ENCODE measurements at regions not wholly inside any gene's neighbourhood (a gene's known extent, or its start where the extent isn't known, plus 50 kb on each side); places are given as distances from the start of the nearest gene placed in this dataset.
A peak's percentile ranks its signal among the peaks of the same experiment; 100 is the strongest.

GRCh38 chr3:191894406-191894805 lies 433.4 kb downstream of the PYDC2 start:
- Histone ChIP-seq H3K36me3 (ENCODE audit: control insufficient read depth in 4 of 4, insufficient read depth in 4 of 4, low read length in 4 of 4) (no peaks in the 10 kb centered on the region), H3K4me1 (ENCODE audit: control insufficient read depth in 5 of 5, insufficient read depth in 5 of 5, low read length in 5 of 5) (no peaks in the 10 kb centered on the region), H3K4me3 (no peak overlapping the region), H3K9ac (ENCODE audit: insufficient read depth in 1 of 2, low read length in 2 of 2) (no peak overlapping the region), H3K27ac (ENCODE audit: low read depth in 1 of 2, low read length in 1 of 2) (no peak overlapping the region), H3K9me3 (ENCODE audit: control insufficient read depth in 4 of 4, insufficient read depth in 3 of 4, low read length in 3 of 4) (no peaks in the 10 kb centered on the region), H3K27me3 (ENCODE audit: control insufficient read depth in 3 of 3, insufficient read depth in 3 of 3, low read length in 2 of 3) (no peaks in the 10 kb centered on the region)
- DNase-seq, result peak in 1 of 3 donors; percentile 14
- no peak for TF ChIP-seq CTCF (IDR thresholded peaks at IDR 0.05; ENCODE audit: control extremely low read depth, extremely low read depth)
- WGBS, 2 donors, result 83% methylated on average over 1 of the region's 1 CpG
- no peak for ATAC-seq (ENCODE audit: insufficient read depth, low FRiP score)

GRCh38 chr3:191901741-191902140 lies 440.8 kb downstream of the PYDC2 start:
- TF ChIP-seq CTCF (IDR thresholded peaks at IDR 0.05; ENCODE audit: control extremely low read depth, extremely low read depth), result no peak
- Histone ChIP-seq H3K4me1 (ENCODE audit: control insufficient read depth in 5 of 5, insufficient read depth in 5 of 5, low read length in 5 of 5) (no peaks in the 10 kb centered on the region), H3K27ac (ENCODE audit: low read depth in 1 of 2, low read length in 1 of 2) (no peak overlapping the region), H3K9ac (ENCODE audit: insufficient read depth in 1 of 2, low read length in 2 of 2) (no peak overlapping the region), H3K9me3 (ENCODE audit: control insufficient read depth in 4 of 4, insufficient read depth in 3 of 4, low read length in 3 of 4) (no peaks in the 10 kb centered on the region), H3K27me3 (ENCODE audit: control insufficient read depth in 3 of 3, insufficient read depth in 3 of 3, low read length in 2 of 3) (no peaks in the 10 kb centered on the region), H3K36me3 (ENCODE audit: control insufficient read depth in 4 of 4, insufficient read depth in 4 of 4, low read length in 4 of 4) (no peaks in the 10 kb centered on the region), H3K4me3 (no peak overlapping the region)
- WGBS, 2 donors, result 79 to 90% methylated on average over 2 of the region's 2 CpGs
- no peak for DNase-seq
- no peak for ATAC-seq (ENCODE audit: insufficient read depth, low FRiP score)

GRCh38 chr3:191912616-191913204 lies 451.7 kb downstream of the PYDC2 start:
- Histone ChIP-seq H3K4me3 (no peak overlapping the region), H3K27ac (ENCODE audit: low read depth in 1 of 2, low read length in 1 of 2) (no peak overlapping the region), H3K9ac (ENCODE audit: insufficient read depth in 1 of 2, low read length in 2 of 2) (no peak overlapping the region), H3K4me1 (ENCODE audit: control insufficient read depth in 5 of 5, insufficient read depth in 5 of 5, low read length in 5 of 5) (no peaks in the 10 kb centered on the region), H3K27me3 (ENCODE audit: control insufficient read depth in 3 of 3, insufficient read depth in 3 of 3, low read length in 2 of 3) (no peaks in the 10 kb centered on the region), H3K9me3 (ENCODE audit: control insufficient read depth in 4 of 4, insufficient read depth in 3 of 4, low read length in 3 of 4) (peaks cover 0 to 2% (median 0%) of the 10 kb centered on the region in 4 donors), H3K36me3 (ENCODE audit: control insufficient read depth in 4 of 4, insufficient read depth in 4 of 4, low read length in 4 of 4) (no peaks in the 10 kb centered on the region)
- WGBS, 2 donors, result 83 to 84% methylated on average over 11 of the region's 11 CpGs
- ATAC-seq (ENCODE audit: insufficient read depth, low FRiP score) (no peak), DNase-seq (no peak)
- no peak for TF ChIP-seq CTCF (IDR thresholded peaks at IDR 0.05; ENCODE audit: control extremely low read depth, extremely low read depth)

GRCh38 chr3:191915712-191916111 lies 454.7 kb downstream of the PYDC2 start:
- TF ChIP-seq CTCF (IDR thresholded peaks at IDR 0.05; ENCODE audit: control extremely low read depth, extremely low read depth), result no peak
- no peaks in the 10 kb centered on the region for H3K36me3 ChIP-seq (ENCODE audit: control insufficient read depth in 4 of 4, insufficient read depth in 4 of 4, low read length in 4 of 4)
- peaks cover 0 to 2% (median 0%) of the 10 kb centered on the region in 4 donors for H3K9me3 ChIP-seq (ENCODE audit: control insufficient read depth in 4 of 4, insufficient read depth in 3 of 4, low read length in 3 of 4)
- no peak overlapping the region for H3K9ac ChIP-seq (ENCODE audit: insufficient read depth in 1 of 2, low read length in 2 of 2)
- 67 to 74% methylated on average over 2 of the region's 2 CpGs for WGBS, 2 donors
- no peak for ATAC-seq (ENCODE audit: insufficient read depth, low FRiP score)
- H3K27ac ChIP-seq (ENCODE audit: low read depth in 1 of 2, low read length in 1 of 2), result no peak overlapping the region
- no peak overlapping the region for H3K4me3 ChIP-seq
- H3K4me1 ChIP-seq (ENCODE audit: control insufficient read depth in 5 of 5, insufficient read depth in 5 of 5, low read length in 5 of 5), result no peaks in the 10 kb centered on the region
- peak in 2 of 3 donors; percentile 18 to 37 for DNase-seq
- no peaks in the 10 kb centered on the region for H3K27me3 ChIP-seq (ENCODE audit: control insufficient read depth in 3 of 3, insufficient read depth in 3 of 3, low read length in 2 of 3)
